GM21717 (cell line): ENCODE measurements at regions not wholly inside any gene's neighbourhood (a gene's known extent, or its start where the extent isn't known, plus 50 kb on each side); places are given as distances from the start of the nearest gene placed in this dataset.
A peak's percentile ranks its signal among the peaks of the same experiment; 100 is the strongest.

Experiments
- ATAC-seq: cut with Tn5 transposase; IDR thresholded peaks from one replicate; pipeline ENCODE4 v1.9.1; 2021; ENCODE audit warnings: mild to moderate bottlenecking, moderate library complexity; ENCODE audit not compliant: unreplicated experiment

GRCh38 chr2:105150231-105150630, 91.3 kb upstream of the GPR45 start:
- no peak for ATAC-seq

GRCh38 chr2:105154119-105154818, 87.3 kb upstream of the GPR45 start:
- ATAC-seq = no peak

- ATAC-seq = no peak
Measured at GRCh38 chr2:105156166-105156565, 85.4 kb upstream of the GPR45 start.

GRCh38 chr2:105158002-105158401, 83.5 kb upstream of the GPR45 start:
- ATAC-seq = no peak

- no peak for ATAC-seq
Measured at GRCh38 chr2:105166688-105167087, 74.9 kb upstream of the GPR45 start.

DNA sequence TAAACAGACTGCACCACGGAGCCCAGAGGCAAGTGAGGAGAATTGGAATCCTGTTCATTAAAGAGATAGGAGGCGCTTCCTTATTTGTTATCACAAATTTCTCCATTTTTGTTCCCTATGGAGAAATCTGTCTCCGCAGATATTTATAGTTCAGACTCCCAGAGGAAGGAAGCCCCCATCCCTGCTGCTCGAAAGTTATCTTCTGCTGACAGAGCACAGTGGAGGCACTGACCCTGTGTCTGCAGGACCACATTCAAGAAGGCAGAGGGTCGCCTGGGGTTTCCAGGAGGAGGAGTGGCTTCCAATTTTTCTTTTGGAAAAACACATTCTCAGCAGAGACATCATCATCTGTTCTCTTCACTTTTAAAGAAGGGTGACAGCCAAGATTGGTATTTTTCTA, 73.0 kb upstream of the GPR45 start:
- no peak for ATAC-seq

GRCh38 chr2:105175231-105175630, 66.3 kb upstream of the GPR45 start:
- ATAC-seq = no peak

- ATAC-seq = no peak
Measured at GRCh38 chr2:105176429-105176828, 65.1 kb upstream of the GPR45 start.

DNA sequence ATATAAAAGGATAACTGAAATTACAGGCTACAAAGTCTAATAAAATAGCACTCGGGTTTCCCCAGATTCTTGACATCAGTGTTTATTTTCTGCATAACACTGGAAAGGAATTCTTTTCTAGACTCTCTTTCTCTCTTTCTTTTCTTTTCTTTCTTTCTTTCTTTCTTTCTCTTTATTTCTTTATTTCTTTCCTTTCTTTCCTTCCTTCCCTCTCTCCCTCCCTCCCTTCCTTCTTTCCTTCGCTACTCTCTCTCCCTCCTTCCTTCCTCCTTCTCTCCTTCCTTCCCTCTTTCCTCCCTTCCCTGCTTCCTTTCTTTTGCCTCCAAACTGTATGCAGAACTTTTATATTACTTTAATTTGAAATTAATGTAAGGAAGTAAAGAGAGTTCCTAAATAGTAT, 64.5 kb upstream of the GPR45 start:
- ATAC-seq = no peak

GRCh38 chr2:105177536-105178254, 63.8 kb upstream of the GPR45 start:
- no peak for ATAC-seq

- no peak for ATAC-seq
Measured at GRCh38 chr2:105179469-105180372, 61.8 kb upstream of the GPR45 start.

DNA sequence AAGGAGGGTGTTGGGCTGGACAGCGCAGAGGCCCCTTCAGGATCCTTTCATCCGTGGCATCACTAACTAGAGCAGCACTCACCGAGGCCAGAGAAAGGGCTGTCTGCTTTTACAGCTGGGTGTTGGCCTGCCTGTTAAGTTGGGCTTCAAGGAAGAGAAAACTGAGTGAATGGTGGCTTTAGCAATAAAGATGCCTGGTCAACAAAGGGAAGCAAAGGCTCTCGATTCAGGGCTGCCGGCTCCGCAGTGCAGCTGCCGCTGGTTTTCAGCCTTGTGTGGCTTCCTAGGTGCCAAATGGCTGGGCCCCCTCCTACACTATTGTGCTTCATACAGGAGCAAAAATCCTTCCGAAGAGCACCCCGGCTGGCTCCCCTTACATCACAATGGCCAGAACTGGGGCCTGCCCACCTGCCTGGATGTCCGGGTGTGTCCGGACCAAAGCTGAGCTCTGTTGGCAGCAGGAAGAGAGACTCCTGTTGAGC, 61.0 kb upstream of the GPR45 start:
- no peak for ATAC-seq

DNA sequence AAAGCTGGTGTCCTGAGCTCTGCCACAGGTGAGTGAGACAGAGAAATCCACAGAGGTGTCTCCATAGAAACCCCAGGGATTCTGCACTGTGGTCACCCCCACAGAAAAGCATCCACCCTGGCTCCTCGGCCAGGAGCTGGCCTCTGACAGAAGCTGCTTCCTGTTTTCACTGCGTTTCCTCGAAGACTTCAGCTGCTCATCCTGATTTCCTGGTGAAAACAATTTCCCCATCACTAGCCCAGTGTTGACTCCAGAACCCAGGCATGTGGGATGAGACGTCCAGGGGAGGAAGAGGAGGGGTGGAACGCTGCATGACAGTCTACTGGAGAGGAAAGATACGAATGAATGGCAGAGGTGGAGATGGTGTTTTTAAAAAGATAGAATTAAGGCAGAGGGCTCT, 60.3 kb upstream of the GPR45 start:
- ATAC-seq = no peak

DNA sequence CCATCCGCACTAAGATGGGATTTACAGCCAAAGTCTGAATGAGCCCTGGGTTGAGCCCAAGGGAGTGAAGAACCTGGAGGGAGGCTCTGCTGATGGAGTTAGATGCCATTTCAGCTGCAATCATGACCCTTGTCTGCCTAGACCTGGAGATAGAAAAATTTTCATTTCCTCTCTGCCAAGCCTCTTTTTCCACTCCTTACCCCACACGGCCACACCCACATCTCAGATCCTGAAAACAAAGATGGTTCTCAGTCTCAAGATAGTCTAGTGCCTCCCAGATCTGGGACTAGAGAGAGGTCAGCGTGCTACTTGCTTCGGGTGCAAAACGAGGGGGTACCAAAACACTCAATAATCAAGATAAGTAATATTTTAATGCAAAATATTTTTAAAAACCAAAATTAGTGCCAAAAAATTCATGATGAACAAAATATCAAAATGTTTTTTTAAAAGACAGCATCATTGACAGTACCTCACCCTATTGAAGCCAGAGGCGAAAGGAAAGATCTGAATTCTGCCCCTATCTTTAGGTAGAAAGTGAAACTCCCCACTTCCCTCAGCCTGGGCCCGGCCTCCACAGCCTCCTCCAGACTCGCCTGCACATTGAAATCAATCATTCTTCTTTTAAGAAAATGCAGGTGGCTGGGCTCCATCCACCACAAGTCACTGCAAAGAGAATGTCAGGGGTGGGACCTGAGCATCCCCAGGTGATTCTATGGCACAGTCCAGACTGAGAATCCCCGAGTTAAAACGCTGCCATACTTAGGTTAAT, 57.8 kb upstream of the GPR45 start:
- ATAC-seq = peak; percentile 66

GRCh38 chr2:105184420-105184819, 57.1 kb upstream of the GPR45 start:
- ATAC-seq = no peak

DNA sequence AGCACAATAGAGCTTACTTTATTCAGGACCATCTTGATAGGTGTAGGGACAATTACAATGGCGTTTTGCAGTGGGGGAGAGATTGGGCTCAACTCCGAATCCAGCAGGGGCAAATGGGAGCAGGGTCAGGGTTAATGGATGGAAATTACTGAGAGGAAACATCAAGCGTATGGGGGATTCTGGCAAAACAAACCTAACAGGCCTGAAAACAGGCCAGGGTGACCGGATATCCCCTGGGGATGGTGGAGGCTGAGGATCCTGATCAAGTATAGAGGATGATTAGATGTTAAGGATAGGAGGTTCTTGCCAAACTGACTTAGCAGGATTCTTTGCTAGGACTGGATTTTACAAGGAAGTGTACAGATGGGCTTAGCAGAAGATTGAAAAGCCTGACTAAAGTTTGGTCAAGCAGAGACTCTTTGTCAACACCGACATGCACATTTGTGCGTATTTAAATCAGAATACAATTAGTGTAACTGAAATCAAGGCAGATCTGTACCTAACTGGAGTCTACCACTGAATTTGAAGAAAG, 54.5 kb upstream of the GPR45 start:
- ATAC-seq = no peak

DNA sequence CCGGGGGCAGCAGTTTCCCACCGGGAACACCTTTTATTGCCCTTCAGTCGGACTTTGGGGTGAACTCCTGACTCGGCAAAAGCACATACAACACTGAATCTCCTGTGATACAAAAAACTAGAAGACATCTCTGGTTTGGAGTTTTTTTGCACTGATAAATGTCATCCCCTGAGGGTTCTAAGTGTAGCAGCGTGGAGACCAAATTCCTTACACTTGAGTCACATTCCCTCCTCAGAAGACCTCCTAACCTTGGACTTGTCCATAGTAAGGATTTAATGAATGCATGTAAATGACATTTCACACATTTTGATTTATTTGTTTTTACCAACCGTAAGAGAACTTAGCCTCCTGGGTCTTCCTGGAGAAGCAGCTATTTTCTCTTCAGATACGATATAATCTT, 54.0 kb upstream of the GPR45 start:
- no peak for ATAC-seq

DNA sequence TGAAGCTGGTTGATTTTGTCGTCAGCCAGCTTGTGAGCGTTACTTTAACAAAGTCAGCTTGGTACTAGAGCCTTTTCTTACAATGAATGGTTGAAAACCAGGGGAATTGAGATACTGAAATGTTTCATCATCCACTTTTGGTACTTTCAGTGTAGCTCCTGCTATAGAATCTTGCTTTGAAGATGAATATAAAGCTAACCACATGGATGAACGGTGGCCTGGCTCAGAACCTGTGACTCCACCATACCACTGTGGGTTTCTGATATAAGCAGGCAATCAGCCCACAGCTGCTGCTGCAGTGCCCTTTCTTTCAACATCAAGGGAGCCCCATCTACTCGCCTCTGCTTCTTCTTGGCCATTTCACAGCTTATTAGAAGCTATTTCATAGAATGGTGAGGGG, 53.2 kb upstream of the GPR45 start:
- no peak for ATAC-seq
